GM21786 (cell line): ENCODE measurements at regions not wholly inside any gene's neighbourhood (a gene's known extent, or its start where the extent isn't known, plus 50 kb on each side); places are given as distances from the start of the nearest gene placed in this dataset.
"Not testable (repeated sequence)": the region's sequence is repeated elsewhere in the genome, so short reads cannot be mapped to it uniquely, and the experiment has no call there.

Source experiments
- ATAC-seq: cut with Tn5 transposase; IDR thresholded peaks from one replicate; pipeline ENCODE4 v1.9.1; 2021; ENCODE audit not compliant: unreplicated experiment

DNA sequence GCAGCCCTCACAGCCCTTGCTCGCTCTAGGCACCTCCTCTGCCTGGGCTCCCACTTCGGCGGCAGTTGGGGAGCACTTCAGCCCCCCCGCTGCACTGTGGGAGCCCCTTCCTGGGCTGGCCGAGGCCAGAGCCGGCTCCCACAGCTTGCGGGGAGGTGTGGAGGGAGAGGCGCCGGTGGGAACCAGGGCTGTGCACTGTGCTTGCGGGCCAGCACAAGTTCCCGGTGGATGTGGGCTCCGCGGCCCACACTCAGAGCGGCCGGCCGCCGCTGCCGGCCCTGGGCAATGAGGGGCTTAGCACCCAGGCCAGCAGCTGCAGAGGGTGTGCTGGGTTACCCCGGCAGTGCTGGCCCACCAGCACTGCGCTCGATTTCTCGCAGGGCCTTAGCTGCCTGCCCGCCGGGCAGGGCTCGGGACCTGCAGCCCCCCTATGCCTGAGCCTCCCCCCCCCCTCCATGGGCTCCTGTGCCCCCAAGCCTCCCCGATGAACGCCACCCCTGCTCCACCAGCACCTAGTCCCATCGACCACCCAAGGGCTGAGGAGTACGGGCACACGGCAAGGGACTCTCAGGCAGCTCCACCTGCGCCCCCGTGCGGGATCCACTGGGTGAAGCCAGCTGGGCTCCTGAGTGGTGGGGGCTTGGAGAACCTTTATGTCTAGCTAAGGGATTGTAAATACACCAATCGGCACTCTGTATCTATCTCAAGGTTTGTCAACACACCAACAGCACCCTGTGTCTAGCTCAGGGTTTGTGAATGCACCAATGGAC is 224.8 kb downstream of the ZNF608 start:
- no peak for ATAC-seq

DNA sequence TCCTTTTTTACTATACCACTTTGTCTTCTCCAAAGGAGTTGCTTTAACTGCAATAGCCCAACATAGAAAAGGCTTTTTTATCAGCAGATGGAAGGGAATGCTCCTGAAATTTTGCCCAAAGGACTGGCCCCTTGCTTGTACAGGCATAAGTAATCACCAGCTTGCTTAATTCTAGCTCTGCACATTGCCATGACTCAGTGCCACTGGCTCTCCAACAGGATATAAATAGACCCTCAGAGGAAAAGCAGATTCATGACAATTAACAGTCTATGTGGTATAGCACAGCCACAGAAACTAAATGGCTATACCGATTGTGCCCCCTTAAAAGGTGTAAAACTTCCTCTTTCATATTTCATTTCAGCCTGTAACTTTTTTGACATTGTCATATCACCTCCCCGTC is 227.0 kb downstream of the ZNF608 start:
- ATAC-seq = peak; percentile 92

DNA sequence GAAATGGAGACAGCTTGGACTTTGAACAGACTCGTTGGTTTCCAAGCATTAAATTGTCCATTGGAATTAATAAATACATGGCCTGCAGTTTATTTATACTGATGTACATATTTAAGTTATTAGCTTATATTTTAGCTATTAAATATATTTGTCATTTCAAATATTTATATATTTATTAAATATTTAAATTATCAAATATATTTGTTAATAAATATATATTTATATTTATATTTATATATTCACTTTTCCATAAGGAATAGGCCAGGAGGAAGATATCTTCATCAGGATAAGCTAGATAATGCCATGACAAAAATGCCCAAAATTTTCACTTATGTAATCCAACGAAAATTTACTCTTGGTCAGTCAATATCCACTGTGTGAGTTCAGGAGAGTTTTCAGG is 229.9 kb downstream of the ZNF608 start:
- no peak for ATAC-seq

DNA sequence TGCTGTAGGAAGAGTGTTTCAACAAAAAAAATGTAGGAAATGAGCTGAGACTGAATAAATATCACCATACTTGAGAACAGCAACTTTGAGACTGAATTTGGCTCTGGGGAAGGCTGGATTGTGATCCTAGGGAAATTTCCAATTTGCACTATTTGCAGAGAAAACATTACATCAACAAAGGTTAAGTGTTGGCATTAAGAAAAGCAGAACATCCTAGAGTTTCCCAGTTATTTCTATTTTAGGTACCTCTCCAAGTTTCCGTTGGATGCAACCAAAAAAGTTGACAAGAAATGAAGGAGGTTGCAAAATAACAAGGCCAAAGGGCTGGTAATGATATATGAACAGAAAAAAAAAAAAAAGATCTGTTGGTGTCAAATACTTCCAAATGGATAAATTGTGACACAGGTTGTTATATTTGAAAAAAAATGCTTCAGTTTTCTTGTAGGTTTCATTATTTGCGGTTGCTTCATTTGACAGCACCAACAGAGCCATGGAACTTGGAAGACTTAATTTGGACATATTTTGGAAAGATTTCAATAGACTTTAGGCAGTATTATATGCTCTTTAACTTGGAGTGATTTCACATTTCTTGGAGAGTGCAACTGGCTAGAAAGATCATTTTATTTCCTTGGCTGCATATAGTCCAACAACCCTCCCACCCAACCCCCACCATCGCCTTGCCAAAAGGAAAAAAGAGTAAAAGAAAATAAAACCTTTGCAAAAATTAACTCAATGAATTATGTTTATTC is 230.8 kb downstream of the ZNF608 start:
- ATAC-seq = no peak

GRCh38 chr5:124514956-124515355 is 231.5 kb downstream of the ZNF608 start:
- no peak for ATAC-seq

GRCh38 chr5:124512952-124513632 is 233.3 kb downstream of the ZNF608 start:
- ATAC-seq = no peak

DNA sequence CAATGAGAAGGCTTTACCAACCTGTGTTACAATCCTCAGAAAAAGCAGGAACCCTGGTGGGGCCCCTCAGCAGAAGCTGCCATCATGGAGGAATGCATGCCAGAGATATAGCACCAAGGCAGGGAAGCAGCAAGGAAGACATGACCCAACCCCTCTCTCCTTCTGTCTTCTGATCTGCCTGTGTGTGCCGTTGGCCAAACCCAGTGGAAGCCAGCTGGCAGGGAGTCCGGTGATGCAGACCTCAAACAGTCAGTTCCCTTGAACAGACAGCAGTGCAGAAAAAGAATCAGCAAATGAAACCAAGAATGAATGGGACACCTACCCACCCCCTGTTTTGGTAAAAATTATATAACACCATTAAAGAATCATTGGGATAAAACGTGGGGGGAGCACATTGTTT is 234.2 kb downstream of the ZNF608 start:
- no peak for ATAC-seq

- no peak for ATAC-seq
Measured at GRCh38 chr5:124511791-124512190, 234.6 kb downstream of the ZNF608 start.

- ATAC-seq = no peak
Measured at GRCh38 chr5:124507688-124508087, 238.8 kb downstream of the ZNF608 start.

DNA sequence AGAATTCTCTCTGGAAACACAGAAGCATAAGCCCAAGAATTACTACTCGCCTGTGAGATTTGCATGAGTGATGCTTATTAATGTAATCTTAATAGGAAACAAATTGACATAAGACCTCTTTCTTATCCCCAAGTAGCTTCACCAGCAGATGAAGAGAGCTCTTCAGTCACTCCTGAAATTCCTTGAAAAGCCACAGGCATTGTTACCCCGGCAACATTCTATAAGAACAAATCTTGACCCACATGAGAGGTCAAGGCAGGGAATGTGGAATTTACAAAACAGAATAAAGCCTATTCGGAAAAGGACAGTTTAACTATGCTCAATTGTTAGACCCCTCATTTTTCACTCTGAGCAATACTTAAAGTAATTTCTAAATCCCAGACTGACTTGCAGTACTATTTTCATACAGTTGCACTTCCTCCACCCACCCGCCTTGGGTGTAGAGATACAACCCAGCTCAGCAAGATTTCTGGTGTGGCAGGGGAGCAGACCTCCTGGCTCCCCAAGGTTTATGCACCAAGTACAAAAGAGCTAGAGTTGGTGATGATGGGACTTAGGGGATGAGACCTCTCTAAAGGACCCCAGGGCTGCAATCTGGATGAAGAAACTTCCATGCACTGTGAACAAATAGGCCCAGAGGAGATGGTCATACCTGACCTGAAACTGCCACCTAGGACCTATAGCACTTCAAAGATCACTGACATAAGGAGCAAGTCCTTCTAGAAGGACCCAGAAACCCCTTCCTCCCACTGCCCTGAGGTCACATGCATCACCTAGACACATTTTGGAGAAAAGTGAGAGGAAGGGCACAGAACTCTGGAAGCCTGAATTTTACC is 242.1 kb downstream of the ZNF608 start:
- ATAC-seq = peak; percentile 70

DNA sequence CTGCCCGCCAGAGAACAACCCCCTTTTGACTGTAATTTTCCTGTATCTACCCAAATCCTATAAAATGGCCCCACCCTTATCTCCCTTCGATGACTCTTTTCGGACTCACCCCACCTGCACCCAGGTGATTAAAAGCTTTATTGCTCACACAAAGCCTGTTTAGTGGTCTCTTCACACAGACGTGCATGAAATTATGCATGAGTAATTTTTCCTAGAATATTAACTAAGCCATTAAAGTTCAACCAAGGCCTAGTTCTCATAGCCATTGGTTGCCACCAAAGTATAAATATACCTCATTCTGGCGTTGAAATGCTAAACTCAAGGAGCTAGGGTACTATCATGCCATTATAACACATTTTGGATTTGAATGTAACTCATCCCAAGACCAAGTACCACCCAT is 243.9 kb downstream of the ZNF608 start:
- ATAC-seq = no peak

DNA sequence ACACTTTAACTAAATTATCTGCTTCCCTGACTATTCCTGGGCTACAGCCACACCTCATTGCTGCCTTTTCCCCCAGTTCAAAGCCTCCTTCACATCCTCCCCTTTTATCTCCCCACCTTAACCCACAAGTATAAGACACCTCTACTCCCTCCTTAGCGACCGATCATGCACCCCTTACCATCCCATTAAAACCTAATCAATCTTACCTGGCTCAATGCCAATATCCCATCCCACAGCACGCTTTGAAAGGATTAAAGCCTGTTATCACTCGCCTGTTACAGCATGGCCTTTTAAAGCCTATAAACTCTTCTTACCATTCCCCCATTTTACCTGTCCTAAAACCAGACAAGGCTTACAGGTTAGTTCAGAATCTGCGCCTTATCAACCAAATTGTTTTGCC is 246.6 kb downstream of the ZNF608 start:
- ATAC-seq = not testable (repeated sequence)

DNA sequence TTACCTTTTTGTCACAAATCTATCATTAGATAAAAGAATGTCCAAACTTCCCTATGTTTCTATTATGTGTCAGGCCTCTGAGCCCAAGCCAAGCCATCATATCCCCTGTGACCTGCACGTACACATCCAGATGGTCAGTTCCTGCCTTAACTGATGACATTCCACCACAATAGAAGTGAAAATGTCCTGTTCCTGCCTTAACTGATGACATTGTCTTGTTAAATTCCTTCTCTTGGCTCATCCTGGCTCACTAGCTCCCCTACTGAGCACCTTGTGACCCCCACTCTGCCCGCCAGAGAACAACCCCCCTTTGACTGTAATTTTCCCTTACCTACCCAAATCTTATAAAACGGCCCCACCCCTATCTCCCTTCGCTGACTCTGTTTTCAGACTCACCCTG is 249.5 kb downstream of the ZNF608 start:
- not testable (repeated sequence) for ATAC-seq

DNA sequence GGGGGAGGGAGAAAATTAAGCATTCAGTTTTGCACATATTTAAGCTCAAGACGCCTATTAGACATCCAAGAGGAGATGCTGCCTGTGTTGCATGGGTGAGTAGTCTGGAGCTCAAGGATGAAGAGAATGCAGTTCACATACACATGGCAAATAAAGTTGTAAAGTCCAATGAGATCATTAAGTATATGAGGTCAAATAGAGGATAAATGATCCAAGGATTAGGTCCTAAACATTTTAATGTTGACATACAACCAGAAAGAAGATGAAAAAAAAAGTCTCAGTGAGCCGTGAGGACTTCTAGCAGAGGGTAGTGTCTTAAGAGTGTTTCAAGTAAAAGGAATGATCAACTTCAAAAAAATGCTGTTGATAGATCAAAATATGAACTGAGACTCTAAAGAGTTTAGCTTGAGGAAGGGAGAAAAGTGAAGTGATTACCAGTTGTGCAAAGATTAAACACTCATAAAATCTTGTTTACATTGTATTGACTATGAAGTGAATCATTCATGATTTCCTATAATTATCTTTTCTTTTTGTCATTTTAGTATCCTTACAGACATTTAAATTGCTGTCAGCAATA is 251.8 kb downstream of the ZNF608 start:
- no peak for ATAC-seq

DNA sequence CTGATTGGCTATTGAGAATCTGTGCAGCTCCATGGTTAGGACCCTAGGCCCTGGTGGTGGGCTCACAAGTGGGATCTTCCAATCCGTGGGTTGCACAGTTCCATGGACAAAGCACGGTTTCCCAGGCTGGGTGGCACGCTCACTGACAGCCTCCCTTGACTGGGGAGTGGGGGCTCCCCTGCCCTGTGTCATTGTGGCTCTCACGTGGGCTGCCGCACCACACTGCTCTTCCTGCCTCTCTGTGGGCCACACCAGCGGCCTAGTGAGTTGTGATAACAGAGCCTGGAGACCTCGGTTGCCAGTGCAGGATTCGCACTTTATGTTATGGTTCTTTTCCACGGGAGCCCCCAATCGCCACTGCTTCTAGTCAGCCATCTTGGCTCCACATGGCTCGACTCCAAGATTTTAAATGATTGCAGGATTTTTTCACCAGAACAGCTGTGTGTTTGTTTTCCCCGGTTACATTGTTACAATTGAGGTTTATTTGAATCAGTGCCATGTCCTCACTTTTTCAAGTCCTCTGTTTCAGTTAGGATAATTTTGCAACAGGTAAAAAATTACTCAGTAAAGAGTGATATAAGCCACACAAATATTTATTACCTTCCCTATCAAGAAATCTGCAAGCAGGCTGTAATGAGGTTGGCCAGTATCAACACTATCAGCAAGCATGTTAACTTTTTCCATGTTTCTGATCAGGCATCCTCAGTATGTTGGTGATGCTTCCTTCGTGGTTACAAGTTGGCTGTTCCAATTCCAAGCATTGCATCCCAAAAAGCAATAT is 253.8 kb downstream of the ZNF608 start:
- no peak for ATAC-seq

DNA sequence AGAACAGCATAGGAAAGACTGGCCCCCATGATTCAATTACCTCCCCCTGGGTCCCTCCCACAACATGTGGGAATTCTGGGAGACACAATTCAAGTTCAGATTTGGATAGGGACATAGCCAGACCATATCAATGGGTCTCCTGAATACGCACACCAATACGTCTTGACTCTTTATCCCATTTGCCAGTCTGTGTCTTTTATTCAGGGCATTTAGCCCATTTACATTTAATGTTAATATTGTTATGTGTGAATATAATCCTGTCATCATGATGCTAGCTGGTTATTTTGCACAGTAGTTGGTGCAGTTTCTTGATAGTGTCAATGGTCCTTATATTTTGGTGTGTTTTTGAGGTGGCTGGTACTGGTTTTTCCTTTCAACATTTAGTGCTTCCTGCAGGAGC is 256.1 kb downstream of the ZNF608 start:
- not testable (repeated sequence) for ATAC-seq

GRCh38 chr5:124481419-124481818 is 265.0 kb downstream of the ZNF608 start:
- ATAC-seq = no peak

DNA sequence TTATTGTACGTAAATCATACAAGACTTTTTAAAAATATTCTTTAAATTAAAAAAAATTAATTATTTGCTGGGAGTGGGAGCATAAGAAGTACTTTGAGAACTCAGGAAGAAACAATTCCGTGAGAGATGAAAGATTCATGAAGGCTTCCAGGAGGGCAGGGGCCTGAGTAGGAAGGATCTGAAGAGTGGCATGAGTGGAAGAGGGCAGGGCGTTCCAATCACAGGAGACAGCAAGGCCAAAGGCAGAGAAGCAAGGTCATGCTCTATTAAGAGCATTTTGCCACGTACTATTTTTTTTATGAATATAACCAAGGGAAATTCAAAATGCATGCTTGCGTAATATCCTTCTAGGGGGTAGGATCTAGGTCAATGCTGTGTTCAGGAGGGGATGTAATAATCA is 265.5 kb downstream of the ZNF608 start:
- no peak for ATAC-seq

GRCh38 chr5:124480022-124480421 is 266.4 kb downstream of the ZNF608 start:
- ATAC-seq = no peak

DNA sequence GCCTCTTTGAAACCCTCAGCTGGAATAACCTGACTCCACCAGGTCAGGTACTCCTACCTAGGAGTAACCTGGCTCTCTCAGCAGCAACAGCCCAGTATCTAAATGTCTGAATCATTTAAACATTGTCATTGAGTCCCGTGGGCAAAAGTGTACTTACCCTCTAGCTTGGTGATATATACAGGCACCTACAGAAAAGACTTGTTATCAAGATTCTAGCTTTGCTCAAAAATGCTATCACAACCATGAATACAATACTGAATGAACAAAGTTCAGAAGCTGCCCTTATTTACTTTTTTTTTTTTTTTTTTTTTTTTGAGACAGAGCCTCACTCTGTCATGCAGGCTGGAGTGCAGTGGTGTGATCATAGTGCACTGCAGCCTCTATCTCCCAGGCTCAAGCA is 268.2 kb downstream of the ZNF608 start:
- no peak for ATAC-seq
